ENCODE measurements at regions not wholly inside any gene's neighbourhood (a gene's known extent, or its start where the extent isn't known, plus 50 kb on each side); places are given as distances from the start of the nearest gene placed in this dataset.
"Not testable (repeated sequence)": the region's sequence is repeated elsewhere in the genome, so short reads cannot be mapped to it uniquely, and the experiment has no call there.

GRCh38 chr2:89986532-89986931, 1295.1 kb downstream of the RPIA start:
- H3K4me3 Mint-ChIP-seq; H3K4me1 Mint-ChIP-seq (ENCODE audit: low read depth); H3K27me3 Mint-ChIP-seq; DNase-seq; H3K9me3 ChIP-seq (ENCODE audit: control insufficient read depth in 1 of 2, insufficient read depth in 1 of 2, low read length in 2 of 2); POLR2A ChIA-PET; CTCF ChIA-PET; H3K4me3 ChIP-seq (ENCODE audit: low read length); H3K27me3 ChIP-seq (ENCODE audit: control insufficient read depth in 1 of 2, insufficient read depth in 2 of 2, low read length in 2 of 2); H3K27ac ChIP-seq (ENCODE audit: low read depth in 1 of 2, low read length in 2 of 2); H3K4me1 ChIP-seq (ENCODE audit: insufficient read depth, low read length); H3K27ac Mint-ChIP-seq; H3K36me3 Mint-ChIP-seq (ENCODE audit: low read depth); H3K36me3 ChIP-seq (ENCODE audit: insufficient read depth, low read length); H3K9me3 Mint-ChIP-seq; ATAC-seq (ENCODE audit: poor library complexity); intact Hi-C loops (cut with DNase I, micrococcal nuclease): not testable (repeated sequence)

- H3K27ac Mint-ChIP-seq; H3K9me3 Mint-ChIP-seq; H3K27me3 Mint-ChIP-seq; intact Hi-C loops (cut with DNase I, micrococcal nuclease); H3K27me3 ChIP-seq (ENCODE audit: control insufficient read depth in 1 of 2, insufficient read depth in 2 of 2, low read length in 2 of 2); H3K4me1 ChIP-seq (ENCODE audit: insufficient read depth, low read length); ATAC-seq (ENCODE audit: poor library complexity); CTCF ChIA-PET; H3K4me3 Mint-ChIP-seq; H3K9me3 ChIP-seq (ENCODE audit: control insufficient read depth in 1 of 2, insufficient read depth in 1 of 2, low read length in 2 of 2); H3K27ac ChIP-seq (ENCODE audit: low read depth in 1 of 2, low read length in 2 of 2); H3K4me1 Mint-ChIP-seq (ENCODE audit: low read depth); H3K4me3 ChIP-seq (ENCODE audit: low read length); H3K36me3 ChIP-seq (ENCODE audit: insufficient read depth, low read length); POLR2A ChIA-PET; DNase-seq; H3K36me3 Mint-ChIP-seq (ENCODE audit: low read depth): not testable (repeated sequence)
These were observed 1305.3 kb downstream of the RPIA start for GRCh38 chr2:89996779-89997178.

GRCh38 chr2:90004553-90004952, 1313.1 kb downstream of the RPIA start:
- CTCF ChIA-PET; H3K4me3 ChIP-seq (ENCODE audit: low read length); H3K36me3 ChIP-seq (ENCODE audit: insufficient read depth, low read length); H3K27ac ChIP-seq (ENCODE audit: low read depth in 1 of 2, low read length in 2 of 2); H3K36me3 Mint-ChIP-seq (ENCODE audit: low read depth); POLR2A ChIA-PET; H3K4me1 Mint-ChIP-seq (ENCODE audit: low read depth); H3K27me3 ChIP-seq (ENCODE audit: control insufficient read depth in 1 of 2, insufficient read depth in 2 of 2, low read length in 2 of 2); H3K4me3 Mint-ChIP-seq; H3K27me3 Mint-ChIP-seq; H3K4me1 ChIP-seq (ENCODE audit: insufficient read depth, low read length); H3K9me3 ChIP-seq (ENCODE audit: control insufficient read depth in 1 of 2, insufficient read depth in 1 of 2, low read length in 2 of 2); ATAC-seq (ENCODE audit: poor library complexity); H3K9me3 Mint-ChIP-seq; H3K27ac Mint-ChIP-seq; intact Hi-C loops (cut with DNase I, micrococcal nuclease); DNase-seq: not testable (repeated sequence)

GRCh38 chr2:90010442-90011100, 1319.1 kb downstream of the RPIA start:
- POLR2A ChIA-PET; H3K9me3 Mint-ChIP-seq; H3K36me3 ChIP-seq (ENCODE audit: insufficient read depth, low read length); H3K4me3 Mint-ChIP-seq; H3K27ac ChIP-seq (ENCODE audit: low read depth in 1 of 2, low read length in 2 of 2); H3K4me3 ChIP-seq (ENCODE audit: low read length); H3K9me3 ChIP-seq (ENCODE audit: control insufficient read depth in 1 of 2, insufficient read depth in 1 of 2, low read length in 2 of 2); H3K4me1 ChIP-seq (ENCODE audit: insufficient read depth, low read length); H3K27me3 Mint-ChIP-seq; H3K4me1 Mint-ChIP-seq (ENCODE audit: low read depth); DNase-seq; CTCF ChIA-PET; ATAC-seq (ENCODE audit: poor library complexity); intact Hi-C loops (cut with DNase I, micrococcal nuclease); H3K27me3 ChIP-seq (ENCODE audit: control insufficient read depth in 1 of 2, insufficient read depth in 2 of 2, low read length in 2 of 2); H3K27ac Mint-ChIP-seq; H3K36me3 Mint-ChIP-seq (ENCODE audit: low read depth): not testable (repeated sequence)

GRCh38 chr2:90011101-90011443, 1319.6 kb downstream of the RPIA start:
- H3K9me3 Mint-ChIP-seq; H3K36me3 ChIP-seq (ENCODE audit: insufficient read depth, low read length); H3K27ac ChIP-seq (ENCODE audit: low read depth in 1 of 2, low read length in 2 of 2); H3K9me3 ChIP-seq (ENCODE audit: control insufficient read depth in 1 of 2, insufficient read depth in 1 of 2, low read length in 2 of 2); H3K4me3 ChIP-seq (ENCODE audit: low read length); POLR2A ChIA-PET; H3K36me3 Mint-ChIP-seq (ENCODE audit: low read depth); DNase-seq; ATAC-seq (ENCODE audit: poor library complexity); H3K4me1 ChIP-seq (ENCODE audit: insufficient read depth, low read length); H3K4me3 Mint-ChIP-seq; CTCF ChIA-PET; H3K4me1 Mint-ChIP-seq (ENCODE audit: low read depth); H3K27me3 Mint-ChIP-seq; intact Hi-C loops (cut with DNase I, micrococcal nuclease); H3K27me3 ChIP-seq (ENCODE audit: control insufficient read depth in 1 of 2, insufficient read depth in 2 of 2, low read length in 2 of 2); H3K27ac Mint-ChIP-seq: not testable (repeated sequence)

GRCh38 chr2:90019908-90020307, 1328.4 kb downstream of the RPIA start:
- POLR2A ChIA-PET; H3K27me3 Mint-ChIP-seq; H3K9me3 Mint-ChIP-seq; H3K36me3 ChIP-seq (ENCODE audit: insufficient read depth, low read length); DNase-seq; H3K27ac ChIP-seq (ENCODE audit: low read depth in 1 of 2, low read length in 2 of 2); ATAC-seq (ENCODE audit: poor library complexity); H3K4me3 ChIP-seq (ENCODE audit: low read length); H3K27me3 ChIP-seq (ENCODE audit: control insufficient read depth in 1 of 2, insufficient read depth in 2 of 2, low read length in 2 of 2); H3K27ac Mint-ChIP-seq; H3K9me3 ChIP-seq (ENCODE audit: control insufficient read depth in 1 of 2, insufficient read depth in 1 of 2, low read length in 2 of 2); H3K4me1 ChIP-seq (ENCODE audit: insufficient read depth, low read length); H3K4me1 Mint-ChIP-seq (ENCODE audit: low read depth); intact Hi-C loops (cut with DNase I, micrococcal nuclease); H3K36me3 Mint-ChIP-seq (ENCODE audit: low read depth); CTCF ChIA-PET; H3K4me3 Mint-ChIP-seq: not testable (repeated sequence)

- H3K9me3 Mint-ChIP-seq; H3K4me1 Mint-ChIP-seq (ENCODE audit: low read depth); H3K4me3 Mint-ChIP-seq; H3K27me3 ChIP-seq (ENCODE audit: control insufficient read depth in 1 of 2, insufficient read depth in 2 of 2, low read length in 2 of 2); H3K27ac ChIP-seq (ENCODE audit: low read depth in 1 of 2, low read length in 2 of 2); H3K4me3 ChIP-seq (ENCODE audit: low read length); CTCF ChIA-PET; ATAC-seq (ENCODE audit: poor library complexity); H3K36me3 ChIP-seq (ENCODE audit: insufficient read depth, low read length); H3K4me1 ChIP-seq (ENCODE audit: insufficient read depth, low read length); intact Hi-C loops (cut with DNase I, micrococcal nuclease); H3K36me3 Mint-ChIP-seq (ENCODE audit: low read depth); DNase-seq; POLR2A ChIA-PET; H3K27ac Mint-ChIP-seq; H3K27me3 Mint-ChIP-seq; H3K9me3 ChIP-seq (ENCODE audit: control insufficient read depth in 1 of 2, insufficient read depth in 1 of 2, low read length in 2 of 2): not testable (repeated sequence)
These were observed 1329.8 kb downstream of the RPIA start for GRCh38 chr2:90021234-90021633.
